GM12878 (cell line): ENCODE measurements at regions not wholly inside any gene's neighbourhood (a gene's known extent, or its start where the extent isn't known, plus 50 kb on each side); places are given as distances from the start of the nearest gene placed in this dataset.

Experiments
- ATAC-seq: fragments of 200-7000 bp; cut with Tn5 transposase; 3 replicates; pipeline ENCODE4 v1.9.1; 2020; ENCODE audit warnings: mild to moderate bottlenecking, moderate library complexity
- BruUV-seq: library from RNA; stranded (reverse); fragments of 400-500 nt; replicated peaks from 2 replicates; lab custom pipeline; 2021; lab: Mats Ljungman, UMichigan
- CTCF ChIA-PET: fragments of 300-600 bp; sonication (Branson Sonifier 250); formaldehyde crosslinking; extraction: SDS; loops from one replicate; lab custom pipeline; 2021; ENCODE audit warnings: inconsistent platforms; lab: Yijun Ruan, JAX
- POLR2A ChIA-PET: fragments of 350-600 bp; formaldehyde crosslinking; extraction: SDS; loops from one replicate; lab custom pipeline; 2021; ENCODE audit warnings: inconsistent platforms; lab: Charles Lee
- RAD21 ChIA-PET: fragments of 300-600 bp; sonication (Branson Sonifier 250); formaldehyde crosslinking; loops from one replicate; lab custom pipeline; 2023; ENCODE audit warnings: antibody characterized with exemption; ENCODE audit not compliant: unreplicated experiment; lab: Charles Lee
- SMC1A ChIA-PET: fragments of 300-600 bp; sonication (Branson Sonifier 250); formaldehyde crosslinking; loops from one replicate; lab custom pipeline; 2023; ENCODE audit not compliant: unreplicated experiment, uncharacterized antibody; lab: Charles Lee
- DNase-seq: peaks from one replicate; pipeline ENCODE4 v3.0.0-alpha.2; 2011; ENCODE audit warnings: low read depth, low spot score
- FAIRE-seq: peaks from 3 replicates; lab custom pipeline; 2011; peaks lifted over from hg19 to GRCh38; lab: Jason Lieb, UNC
- H2AFZ ChIP-seq: 2 replicates; pipeline ENCODE4 v1.6.0; 2011; ENCODE audit warnings: low read depth, low read length, control low read depth; ENCODE audit not compliant: control insufficient read depth
- H3K27ac ChIP-seq: 2 replicates; pipeline ENCODE4 v1.5.1; 2011; ENCODE audit warnings: control low read depth; ENCODE audit not compliant: control insufficient read depth, insufficient read depth
- H3K27me3 ChIP-seq, 2 experiments: replicated peaks in 1 of 2; 2 replicates each; pipeline versions ENCODE4 v1.6.0 to v1.6.1; 2011; ENCODE audit warnings: low read length in 1 of 2; ENCODE audit not compliant: control insufficient read depth in 2 of 2, insufficient read depth in 2 of 2
- H3K36me3 ChIP-seq, 2 experiments: 2 replicates each; pipeline ENCODE4 v1.5.1; 2011; ENCODE audit warnings: low read length in 1 of 2; ENCODE audit not compliant: control insufficient read depth in 2 of 2, insufficient read depth in 2 of 2
- H3K4me1 ChIP-seq: 2 replicates; pipeline ENCODE4 v1.6.1; 2011; ENCODE audit warnings: mild to moderate bottlenecking, low read length, moderate library complexity, mixed read lengths; ENCODE audit not compliant: control insufficient read depth, insufficient read depth
- H3K4me2 ChIP-seq: 2 replicates; pipeline ENCODE4 v1.6.0; 2011; ENCODE audit warnings: control low read depth; ENCODE audit not compliant: control insufficient read depth, insufficient read depth
- H3K4me3 ChIP-seq: fragments of 200-600 bp; sonication (generic); 2 replicates; pipeline ENCODE4 v1.5.1; 2016
- H3K79me2 ChIP-seq: 2 replicates; pipeline ENCODE4 v1.6.0; 2011; ENCODE audit warnings: low read length; ENCODE audit not compliant: control insufficient read depth, insufficient read depth
- H3K9ac ChIP-seq: 2 replicates; pipeline ENCODE4 v1.8.0; 2011; ENCODE audit warnings: low read length, control low read depth, mixed read lengths; ENCODE audit not compliant: control insufficient read depth, insufficient read depth
- H3K9me3 ChIP-seq: replicated peaks from 3 replicates; pipeline ENCODE4 v1.5.1; 2011; ENCODE audit warnings: mild to moderate bottlenecking, low read length; ENCODE audit not compliant: control insufficient read depth, insufficient read depth
- H4K20me1 ChIP-seq: 2 replicates; pipeline ENCODE4 v1.6.0; 2011; ENCODE audit not compliant: control insufficient read depth, insufficient read depth
- CHD2 ChIP-seq: IDR thresholded peaks from 2 replicates; pipeline ENCODE4 v1.6.1; 2011; ENCODE audit warnings: low read depth, low read length, improper control_type of control experiment, borderline replicate concordance
- CHD4 ChIP-seq: fragments of 200-600 bp; sonication (generic); IDR thresholded peaks from 2 replicates; pipeline ENCODE4 v1.6.1; 2016; ENCODE audit warnings: mild to moderate bottlenecking
- CREB1 ChIP-seq: IDR thresholded peaks from 2 replicates; pipeline ENCODE4 v1.6.1; 2012; ENCODE audit warnings: low read depth, mild to moderate bottlenecking, inconsistent platforms
- JUNB ChIP-seq: IDR thresholded peaks from 2 replicates; pipeline ENCODE4 v1.6.1; 2016; ENCODE audit warnings: antibody characterized with exemption, mild to moderate bottlenecking
- MEF2A ChIP-seq: IDR thresholded peaks from 2 replicates; pipeline ENCODE4 v1.6.1; 2011; ENCODE audit warnings: low read depth, mild to moderate bottlenecking, low read length, moderate library complexity; ENCODE audit not compliant: insufficient read depth
- PAX5 ChIP-seq: IDR thresholded peaks from 2 replicates; pipeline ENCODE4 v1.6.1; 2011; ENCODE audit warnings: low read depth, low read length, borderline replicate concordance
- SKIL ChIP-seq: fragments of 450-650 bp; IDR thresholded peaks from 2 replicates; pipeline ENCODE4 v1.6.1; 2017; ENCODE audit warnings: mild to moderate bottlenecking, low read depth, inconsistent platforms; ENCODE audit not compliant: poor library complexity, severe bottlenecking
- SUPT20H ChIP-seq: IDR thresholded peaks from 2 replicates; pipeline ENCODE4 v1.6.1; 2011; ENCODE audit warnings: low read depth, mild to moderate bottlenecking, low read length, moderate library complexity, borderline replicate concordance; ENCODE audit not compliant: control insufficient read depth
- TARDBP ChIP-seq: IDR thresholded peaks from 2 replicates; pipeline ENCODE4 v1.6.1; 2016; ENCODE audit warnings: borderline replicate concordance
- ZNF274 ChIP-seq: IDR thresholded peaks from one replicate; pipeline ENCODE4 v1.8.0; 2011; ENCODE audit not compliant: insufficient read length, insufficient read depth
- WGBS: methylation state at CpG from one replicate; pipeline ENCODE4 v1.1.6; 2016; ENCODE audit warnings: low lambda C conversion rate; ENCODE audit not compliant: insufficient replicate concordance, insufficient coverage; ENCODE audit errors: missing lambda C conversion rate; 5-methylcytosine and 5-hydroxymethylcytosine counted together
- in situ Hi-C: fragments of 300-500 bp; cut with MboI; formaldehyde crosslinking; loops from 9 replicates; pipeline ENCODE4 v1.14.3; 2018; ENCODE audit warnings: mixed read lengths
- intact Hi-C: fragments of 100-400 bp; cut with micrococcal nuclease; formaldehyde crosslinking; loops from one replicate; pipeline ENCODE4 v1.14.2; 2022; ENCODE audit not compliant: unreplicated experiment
- TF ChIP-seq, protein P1 (sequence below): fragments of 150-350 bp; IDR thresholded peaks from 2 replicates; pipeline ENCODE4 v1.6.1; 2016; ENCODE audit warnings: low read depth, low read length
- TF ChIP-seq, protein P2 (sequence below): fragments of 450-650 bp; formaldehyde crosslinking; IDR thresholded peaks from 2 replicates; pipeline ENCODE4 v1.4.0; 2020; ENCODE audit warnings: mild to moderate bottlenecking, moderate library complexity

GRCh38 chr5:147961208-147961749, 54.9 kb upstream of the C5orf46 start:
- no peaks in the 10 kb centered on the region for H3K36me3 ChIP-seq
- DNase-seq = no peak
- BruUV-seq = no TSS peak
- ChIA-PET POLR2A (no interaction called here), RAD21 (no interaction called here)
- intact Hi-C loops = no loop called here
- no peaks in the 10 kb centered on the region for H3K27me3 ChIP-seq
- H3K27ac ChIP-seq = no peak overlapping the region
- H2AFZ ChIP-seq = no peak overlapping the region
- H3K4me3 ChIP-seq = no peak overlapping the region
- no peaks in the 10 kb centered on the region for H3K79me2 ChIP-seq
- no peaks in the 10 kb centered on the region for H3K4me1 ChIP-seq
- H4K20me1 ChIP-seq = no peaks in the 10 kb centered on the region
- TF ChIP-seq TARDBP (no peak), CREB1 (no peak), MEF2A (no peak), SKIL (no peak), CHD2 (no peak), JUNB (no peak), ZNF274 (no peak), CHD4 (no peak), PAX5 (no peak), SUPT20H (no peak)
- TF ChIP-seq, protein P1, sequence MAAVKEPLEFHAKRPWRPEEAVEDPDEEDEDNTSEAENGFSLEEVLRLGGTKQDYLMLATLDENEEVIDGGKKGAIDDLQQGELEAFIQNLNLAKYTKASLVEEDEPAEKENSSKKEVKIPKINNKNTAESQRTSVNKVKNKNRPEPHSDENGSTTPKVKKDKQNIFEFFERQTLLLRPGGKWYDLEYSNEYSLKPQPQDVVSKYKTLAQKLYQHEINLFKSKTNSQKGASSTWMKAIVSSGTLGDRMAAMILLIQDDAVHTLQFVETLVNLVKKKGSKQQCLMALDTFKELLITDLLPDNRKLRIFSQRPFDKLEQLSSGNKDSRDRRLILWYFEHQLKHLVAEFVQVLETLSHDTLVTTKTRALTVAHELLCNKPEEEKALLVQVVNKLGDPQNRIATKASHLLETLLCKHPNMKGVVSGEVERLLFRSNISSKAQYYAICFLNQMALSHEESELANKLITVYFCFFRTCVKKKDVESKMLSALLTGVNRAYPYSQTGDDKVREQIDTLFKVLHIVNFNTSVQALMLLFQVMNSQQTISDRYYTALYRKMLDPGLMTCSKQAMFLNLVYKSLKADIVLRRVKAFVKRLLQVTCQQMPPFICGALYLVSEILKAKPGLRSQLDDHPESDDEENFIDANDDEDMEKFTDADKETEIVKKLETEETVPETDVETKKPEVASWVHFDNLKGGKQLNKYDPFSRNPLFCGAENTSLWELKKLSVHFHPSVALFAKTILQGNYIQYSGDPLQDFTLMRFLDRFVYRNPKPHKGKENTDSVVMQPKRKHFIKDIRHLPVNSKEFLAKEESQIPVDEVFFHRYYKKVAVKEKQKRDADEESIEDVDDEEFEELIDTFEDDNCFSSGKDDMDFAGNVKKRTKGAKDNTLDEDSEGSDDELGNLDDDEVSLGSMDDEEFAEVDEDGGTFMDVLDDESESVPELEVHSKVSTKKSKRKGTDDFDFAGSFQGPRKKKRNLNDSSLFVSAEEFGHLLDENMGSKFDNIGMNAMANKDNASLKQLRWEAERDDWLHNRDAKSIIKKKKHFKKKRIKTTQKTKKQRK = no peak
- TF ChIP-seq, protein P2, sequence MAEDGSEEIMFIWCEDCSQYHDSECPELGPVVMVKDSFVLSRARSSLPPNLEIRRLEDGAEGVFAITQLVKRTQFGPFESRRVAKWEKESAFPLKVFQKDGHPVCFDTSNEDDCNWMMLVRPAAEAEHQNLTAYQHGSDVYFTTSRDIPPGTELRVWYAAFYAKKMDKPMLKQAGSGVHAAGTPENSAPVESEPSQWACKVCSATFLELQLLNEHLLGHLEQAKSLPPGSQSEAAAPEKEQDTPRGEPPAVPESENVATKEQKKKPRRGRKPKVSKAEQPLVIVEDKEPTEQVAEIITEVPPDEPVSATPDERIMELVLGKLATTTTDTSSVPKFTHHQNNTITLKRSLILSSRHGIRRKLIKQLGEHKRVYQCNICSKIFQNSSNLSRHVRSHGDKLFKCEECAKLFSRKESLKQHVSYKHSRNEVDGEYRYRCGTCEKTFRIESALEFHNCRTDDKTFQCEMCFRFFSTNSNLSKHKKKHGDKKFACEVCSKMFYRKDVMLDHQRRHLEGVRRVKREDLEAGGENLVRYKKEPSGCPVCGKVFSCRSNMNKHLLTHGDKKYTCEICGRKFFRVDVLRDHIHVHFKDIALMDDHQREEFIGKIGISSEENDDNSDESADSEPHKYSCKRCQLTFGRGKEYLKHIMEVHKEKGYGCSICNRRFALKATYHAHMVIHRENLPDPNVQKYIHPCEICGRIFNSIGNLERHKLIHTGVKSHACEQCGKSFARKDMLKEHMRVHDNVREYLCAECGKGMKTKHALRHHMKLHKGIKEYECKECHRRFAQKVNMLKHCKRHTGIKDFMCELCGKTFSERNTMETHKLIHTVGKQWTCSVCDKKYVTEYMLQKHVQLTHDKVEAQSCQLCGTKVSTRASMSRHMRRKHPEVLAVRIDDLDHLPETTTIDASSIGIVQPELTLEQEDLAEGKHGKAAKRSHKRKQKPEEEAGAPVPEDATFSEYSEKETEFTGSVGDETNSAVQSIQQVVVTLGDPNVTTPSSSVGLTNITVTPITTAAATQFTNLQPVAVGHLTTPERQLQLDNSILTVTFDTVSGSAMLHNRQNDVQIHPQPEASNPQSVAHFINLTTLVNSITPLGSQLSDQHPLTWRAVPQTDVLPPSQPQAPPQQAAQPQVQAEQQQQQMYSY (CRISPR knock-in tag) = no peak
- TF ChIP-seq, all 136 proteins: peak for 0
- SMC1A ChIA-PET = no interaction called here
- H3K9ac ChIP-seq = no peak overlapping the region
- H3K9me3 ChIP-seq = no peaks in the 10 kb centered on the region
- ATAC-seq (no peak), FAIRE-seq (no peak)
- CTCF ChIA-PET = no interaction called here
- in situ Hi-C loops = no loop called here
- WGBS = 0% methylated on average over 2 of the region's 2 CpGs
- H3K4me2 ChIP-seq = no peak overlapping the region
